A549 (cell line): ENCODE measurements at regions not wholly inside any gene's neighbourhood (a gene's known extent, or its start where the extent isn't known, plus 50 kb on each side); places are given as distances from the start of the nearest gene placed in this dataset.
"Not testable (repeated sequence)": the region's sequence is repeated elsewhere in the genome, so short reads cannot be mapped to it uniquely, and the experiment has no call there.

Experiments used
- ATAC-seq, 2 experiments: fragments of 200-7000 bp in 1 of 2; fragments of >200 bp in 1 of 2; cut with Nextera tagmentation in 1 of 2; cut with Tn5 transposase in 1 of 2; 3 replicates each; pipeline versions ENCODE4 v1.8.0 to v1.9.1; 2018 to 2020; ENCODE audit warnings: mild to moderate bottlenecking in 1 of 2, moderate library complexity in 1 of 2
- CTCF ChIA-PET: fragments of 300-600 bp; sonication (Branson Sonifier 250); formaldehyde crosslinking; extraction: SDS; loops from one replicate; lab custom pipeline; 2021; ENCODE audit warnings: antibody characterized with exemption, inconsistent platforms; lab: Yijun Ruan, JAX
- POLR2A ChIA-PET: fragments of 350-600 bp; formaldehyde crosslinking; extraction: SDS; loops from one replicate; lab custom pipeline; 2021; ENCODE audit warnings: antibody characterized with exemption, inconsistent platforms; lab: Yijun Ruan, JAX
- DNase-seq, 2 experiments: peaks; one replicate each; pipeline versions ENCODE4 v3.0.0 to v3.0.0-alpha.2; 2011 to 2016; ENCODE audit warnings: low read depth in 1 of 2, low spot score in 1 of 2
- FAIRE-seq: peaks from 2 replicates; lab custom pipeline; 2011; peaks lifted over from hg19 to GRCh38; lab: Jason Lieb, UNC
- H3K27ac ChIP-seq, 2 experiments: fragments of >200 bp; sonication (Bioruptor Twin); formaldehyde crosslinking; 3 replicates each; pipeline ENCODE4 v1.5.1; 2016 to 2017
- H3K4me1 ChIP-seq: fragments of >200 bp; sonication (Bioruptor Twin); formaldehyde crosslinking; 3 replicates; pipeline ENCODE4 v1.6.1; 2016
- H3K4me2 ChIP-seq: fragments of >200 bp; sonication (Bioruptor Twin); formaldehyde crosslinking; 3 replicates; pipeline ENCODE4 v1.6.1; 2016
- H3K4me3 ChIP-seq: fragments of >200 bp; sonication (Bioruptor Twin); formaldehyde crosslinking; 3 replicates; pipeline ENCODE4 v1.5.1; 2016
- H3K9me3 ChIP-seq: fragments of >200 bp; sonication (Bioruptor Twin); formaldehyde crosslinking; 3 replicates; pipeline ENCODE4 v1.6.1; 2016
- CBX2 ChIP-seq: fragments of 200-600 bp; sonication (generic); IDR thresholded peaks from 2 replicates; pipeline ENCODE4 v1.6.1; 2016; ENCODE audit warnings: low read depth, mild to moderate bottlenecking, borderline replicate concordance
- EHMT2 ChIP-seq: fragments of 200-600 bp; sonication (generic); IDR thresholded peaks from 2 replicates; pipeline ENCODE4 v1.6.1; 2016; ENCODE audit warnings: antibody characterized with exemption, low read depth, mild to moderate bottlenecking, moderate library complexity
- HOXA7 ChIP-seq: fragments of 250-450 bp; sonication (Bioruptor Pico); IDR thresholded peaks from 2 replicates; pipeline ENCODE4 v1.5.0; 2020; ENCODE audit warnings: mild to moderate bottlenecking, moderate library complexity
- HOXB13 ChIP-seq: fragments of 250-450 bp; sonication (Bioruptor Pico); IDR thresholded peaks from 2 replicates; pipeline ENCODE4 v1.5.0; 2020; ENCODE audit warnings: low read depth, mild to moderate bottlenecking, moderate library complexity
- KDM1A ChIP-seq: fragments of 200-600 bp; sonication (generic); IDR thresholded peaks from 2 replicates; pipeline ENCODE4 v1.6.1; 2016; ENCODE audit warnings: low read depth, mild to moderate bottlenecking
- MAFK ChIP-seq: fragments of 450-650 bp; IDR thresholded peaks from 2 replicates; pipeline ENCODE4 v1.6.1; 2014; ENCODE audit not compliant: partially characterized antibody
- MAZ ChIP-seq: fragments of 150-350 bp; IDR thresholded peaks from 2 replicates; pipeline ENCODE4 v1.6.1; 2014; ENCODE audit warnings: antibody characterized with exemption, low read depth, low read length, borderline replicate concordance
- NFE2L2 ChIP-seq: fragments of 150-350 bp; conservative IDR thresholded peaks from 2 replicates; pipeline ENCODE4 v1.6.1; 2014; ENCODE audit warnings: low read length
- NPAS2 ChIP-seq: fragments of 250-450 bp; sonication (Bioruptor Pico); IDR thresholded peaks from 2 replicates; pipeline ENCODE4 v1.8.0; 2022; ENCODE audit warnings: mild to moderate bottlenecking, moderate library complexity, borderline replicate concordance
- POLR2A ChIP-seq: IDR thresholded peaks from 2 replicates; pipeline ENCODE4 v1.6.1; 2012; ENCODE audit warnings: mild to moderate bottlenecking, low read length
- POLR2AphosphoS2 ChIP-seq: conservative IDR thresholded peaks from 2 replicates; pipeline ENCODE4 v1.6.1; 2012; ENCODE audit warnings: low read length, improper control_type of control experiment, inconsistent platforms
- RAD21 ChIP-seq, 2 experiments: fragments of >200 bp in 1 of 2; sonication (Bioruptor Twin) in 1 of 2; formaldehyde crosslinking in 1 of 2; IDR thresholded peaks in 1 of 2; conservative IDR thresholded peaks in 1 of 2; 2 replicates in 1 of 2; 3 replicates in 1 of 2; pipeline ENCODE4 v1.6.1; 2012 to 2018; ENCODE audit warnings: inconsistent platforms in 1 of 2
- RFX5 ChIP-seq: fragments of 450-650 bp; IDR thresholded peaks from 2 replicates; pipeline ENCODE4 v1.7.1; 2014; ENCODE audit warnings: antibody characterized with exemption, mild to moderate bottlenecking, moderate library complexity
- RNF2 ChIP-seq: fragments of 200-600 bp; sonication (generic); IDR thresholded peaks from 2 replicates; pipeline ENCODE4 v1.6.1; 2016; ENCODE audit warnings: low read depth, mild to moderate bottlenecking, antibody characterized with exemption, moderate library complexity, borderline replicate concordance
- SMC3 ChIP-seq: fragments of >200 bp; sonication (Bioruptor Twin); formaldehyde crosslinking; IDR thresholded peaks from 3 replicates; pipeline ENCODE4 v1.6.1; 2018; ENCODE audit warnings: inconsistent platforms
- SREBF2 ChIP-seq: fragments of 450-650 bp; IDR thresholded peaks from 2 replicates; pipeline ENCODE4 v1.6.1; 2014; ENCODE audit warnings: mild to moderate bottlenecking, moderate library complexity
- TP53 ChIP-seq: fragments of 250-450 bp; sonication (Bioruptor Pico); IDR thresholded peaks from 2 replicates; pipeline ENCODE4 v1.5.0; 2021; ENCODE audit warnings: mild to moderate bottlenecking, moderate library complexity
- WGBS: methylation state at CpG from one replicate; pipeline ENCODE4 v1.1.6; 2017; ENCODE audit errors: missing lambda C conversion rate; 5-methylcytosine and 5-hydroxymethylcytosine counted together
- TF ChIP-seq, protein P1 (sequence below): IDR thresholded peaks from 2 replicates; pipeline ENCODE4 v1.6.1; 2012
- TF ChIP-seq, protein P2 (sequence below): fragments of 450-650 bp; IDR thresholded peaks from 2 replicates; pipeline ENCODE4 v1.6.1; 2014; ENCODE audit warnings: antibody characterized with exemption
- TF ChIP-seq, protein P3 (sequence below): fragments of 250-450 bp; sonication (Bioruptor Pico); IDR thresholded peaks from 2 replicates; pipeline ENCODE4 v1.5.0; 2020; ENCODE audit warnings: low read depth, mild to moderate bottlenecking, moderate library complexity
- TF ChIP-seq, protein P4 (sequence below): fragments of >200 bp; sonication (Bioruptor Twin); formaldehyde crosslinking; IDR thresholded peaks from 3 replicates; pipeline ENCODE4 v1.6.1; 2016

DNA sequence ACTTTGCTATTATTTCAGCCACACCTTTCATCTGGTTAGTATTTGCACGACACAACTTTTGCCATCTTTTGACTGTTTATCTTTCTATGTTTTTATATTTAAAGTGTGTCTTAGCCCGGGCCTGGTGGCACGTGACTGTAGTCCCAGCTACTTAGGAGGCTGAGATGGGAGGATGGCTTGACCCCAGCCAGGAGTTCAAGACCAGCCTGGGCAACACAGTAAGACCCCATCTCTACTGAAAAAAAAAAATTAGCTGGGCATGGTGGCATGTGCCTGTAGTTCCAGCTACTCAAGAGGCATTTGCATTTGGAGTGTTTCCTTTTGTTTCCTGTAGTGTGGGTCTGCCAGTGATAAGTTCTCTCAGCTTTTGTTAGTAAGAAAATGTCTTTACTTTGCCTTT, 88.7 kb upstream of the GLI2 start:
- H3K27ac ChIP-seq, result no peak overlapping the region

DNA sequence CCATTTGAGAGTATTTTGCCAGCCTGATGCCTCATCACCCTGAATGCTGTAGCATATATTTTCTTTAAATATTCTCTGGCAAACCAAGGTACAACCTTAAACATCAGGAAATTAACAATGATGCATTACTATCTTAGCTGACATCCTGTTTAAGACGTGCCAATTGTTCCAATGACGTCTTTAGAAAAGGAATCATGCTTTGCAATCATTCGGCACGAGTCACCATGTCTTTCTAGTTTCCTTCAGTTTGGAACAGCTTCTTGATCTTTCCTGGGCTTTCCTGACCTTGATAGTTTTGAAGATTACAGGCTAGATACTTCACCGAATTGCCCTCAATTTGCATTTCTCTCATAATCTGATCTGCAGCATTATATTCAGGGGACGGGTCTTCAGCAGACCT, 88.2 kb upstream of the GLI2 start:
- ChIA-PET CTCF (interaction anchor here (0.6 kb wide), 1 partner anchor 1067 kb away, joined by 3 read pairs; no protein-coding TSS in a partner anchor), POLR2A (no interaction called here)
- Histone ChIP-seq H3K9me3 (peaks cover 41% of the 10 kb centered on the region), H3K4me2 (no peak overlapping the region), H3K27ac (no peak overlapping the region), H3K4me3 (no peak overlapping the region), H3K4me1 (no peaks in the 10 kb centered on the region)
- TF ChIP-seq, protein P1, sequence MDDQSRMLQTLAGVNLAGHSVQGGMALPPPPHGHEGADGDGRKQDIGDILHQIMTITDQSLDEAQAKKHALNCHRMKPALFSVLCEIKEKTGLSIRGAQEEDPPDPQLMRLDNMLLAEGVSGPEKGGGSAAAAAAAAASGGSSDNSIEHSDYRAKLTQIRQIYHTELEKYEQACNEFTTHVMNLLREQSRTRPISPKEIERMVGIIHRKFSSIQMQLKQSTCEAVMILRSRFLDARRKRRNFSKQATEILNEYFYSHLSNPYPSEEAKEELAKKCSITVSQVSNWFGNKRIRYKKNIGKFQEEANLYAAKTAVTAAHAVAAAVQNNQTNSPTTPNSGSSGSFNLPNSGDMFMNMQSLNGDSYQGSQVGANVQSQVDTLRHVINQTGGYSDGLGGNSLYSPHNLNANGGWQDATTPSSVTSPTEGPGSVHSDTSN, result no peak
- TF ChIP-seq POLR2A (no peak), RNF2 (no peak), RAD21 (conservative IDR thresholded peaks at IDR 0.05 in 1 of 2, IDR thresholded peaks at IDR 0.05 in 1 of 2) (no peak), EHMT2 (no peak), HOXB13 (CRISPR knock-in tag) (no peak), NPAS2 (no peak)
- TF ChIP-seq, protein P2, sequence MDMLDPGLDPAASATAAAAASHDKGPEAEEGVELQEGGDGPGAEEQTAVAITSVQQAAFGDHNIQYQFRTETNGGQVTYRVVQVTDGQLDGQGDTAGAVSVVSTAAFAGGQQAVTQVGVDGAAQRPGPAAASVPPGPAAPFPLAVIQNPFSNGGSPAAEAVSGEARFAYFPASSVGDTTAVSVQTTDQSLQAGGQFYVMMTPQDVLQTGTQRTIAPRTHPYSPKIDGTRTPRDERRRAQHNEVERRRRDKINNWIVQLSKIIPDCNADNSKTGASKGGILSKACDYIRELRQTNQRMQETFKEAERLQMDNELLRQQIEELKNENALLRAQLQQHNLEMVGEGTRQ, result no peak
- ATAC-seq (no peak), FAIRE-seq (no peak), DNase-seq (no peak)
- 9% methylated on average over 6 of the region's 6 CpGs for WGBS

More for the DNA sequence above, 88.7 kb upstream of the GLI2 start:
- Histone ChIP-seq H3K4me2 (no peak overlapping the region), H3K9me3 (peaks cover 36% of the 10 kb centered on the region), H3K4me1 (no peaks in the 10 kb centered on the region), H3K4me3 (no peak overlapping the region)
- TF ChIP-seq KDM1A (no peak), SREBF2 (no peak), POLR2AphosphoS2 (no peak), EHMT2 (no peak), HOXB13 (CRISPR knock-in tag) (no peak), RFX5 (no peak), NFE2L2 (no peak), CBX2 (no peak), NPAS2 (no peak), MAFK (no peak), MAZ (no peak), HOXA7 (CRISPR knock-in tag) (no peak), SMC3 (no peak), TP53 (no peak)
- TF ChIP-seq, protein P3, sequence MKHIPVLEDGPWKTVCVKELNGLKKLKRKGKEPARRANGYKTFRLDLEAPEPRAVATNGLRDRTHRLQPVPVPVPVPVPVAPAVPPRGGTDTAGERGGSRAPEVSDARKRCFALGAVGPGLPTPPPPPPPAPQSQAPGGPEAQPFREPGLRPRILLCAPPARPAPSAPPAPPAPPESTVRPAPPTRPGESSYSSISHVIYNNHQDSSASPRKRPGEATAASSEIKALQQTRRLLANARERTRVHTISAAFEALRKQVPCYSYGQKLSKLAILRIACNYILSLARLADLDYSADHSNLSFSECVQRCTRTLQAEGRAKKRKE (CRISPR knock-in tag), result no peak
- TF ChIP-seq, protein P4, sequence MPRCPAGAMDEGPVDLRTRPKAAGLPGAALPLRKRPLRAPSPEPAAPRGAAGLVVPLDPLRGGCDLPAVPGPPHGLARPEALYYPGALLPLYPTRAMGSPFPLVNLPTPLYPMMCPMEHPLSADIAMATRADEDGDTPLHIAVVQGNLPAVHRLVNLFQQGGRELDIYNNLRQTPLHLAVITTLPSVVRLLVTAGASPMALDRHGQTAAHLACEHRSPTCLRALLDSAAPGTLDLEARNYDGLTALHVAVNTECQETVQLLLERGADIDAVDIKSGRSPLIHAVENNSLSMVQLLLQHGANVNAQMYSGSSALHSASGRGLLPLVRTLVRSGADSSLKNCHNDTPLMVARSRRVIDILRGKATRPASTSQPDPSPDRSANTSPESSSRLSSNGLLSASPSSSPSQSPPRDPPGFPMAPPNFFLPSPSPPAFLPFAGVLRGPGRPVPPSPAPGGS, result no peak
- WGBS, result 26% methylated on average over 3 of the region's 3 CpGs
- no peak for ATAC-seq
- ChIA-PET POLR2A (no interaction called here), CTCF (interaction anchor here (0.6 to 1.9 kb wide), 2 partner anchors 34 to 1067 kb away, joined by 3 to 5 read pairs; no protein-coding TSS in a partner anchor)
- DNase-seq, result no peak
- FAIRE-seq, result no peak

DNA sequence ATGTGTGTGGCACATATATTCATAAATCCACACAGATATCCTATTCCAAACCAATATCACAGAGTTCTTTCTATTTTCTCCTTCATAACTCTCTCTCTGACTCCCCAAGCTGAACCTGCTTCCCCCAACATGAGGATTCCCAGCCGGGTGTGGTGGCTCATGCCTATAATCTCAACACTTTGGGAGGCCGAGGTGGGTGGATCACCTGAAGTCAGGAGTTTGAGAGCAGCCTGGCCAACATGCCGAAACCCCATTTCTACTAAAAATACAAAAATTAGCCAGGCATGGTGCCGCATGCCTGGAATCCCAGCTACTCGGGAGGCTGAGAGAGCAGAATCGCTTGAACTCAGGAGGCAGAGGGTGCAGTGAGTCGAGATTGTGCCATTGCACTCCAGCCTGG, 86.3 kb upstream of the GLI2 start:
- DNase-seq, FAIRE-seq, ATAC-seq, H3K4me1 ChIP-seq, POLR2A ChIA-PET, H3K27ac ChIP-seq, H3K4me3 ChIP-seq, H3K4me2 ChIP-seq: not testable (repeated sequence)
- H3K9me3 ChIP-seq, result peaks cover 43% of the 10 kb centered on the region
- CTCF ChIA-PET, result interaction anchor here (1.3 to 1.6 kb wide), 2 partner anchors 11 to 96 kb away, joined by 3 to 5 read pairs; no protein-coding TSS in a partner anchor
- 52% methylated on average over 7 of the region's 7 CpGs for WGBS
